Right lobe of liver (tissue), 6 donors: ENCODE measurements at regions not wholly inside any gene's neighbourhood (a gene's known extent, or its start where the extent isn't known, plus 50 kb on each side); places are given as distances from the start of the nearest gene placed in this dataset.

Experiments used
- ATAC-seq, 4 donors: fragments of 200-7000 bp; cut with Tn5 transposase; one replicate each; pipeline ENCODE4 v1.9.1; 2020; ENCODE audit warnings: mild to moderate bottlenecking in 4 of 4, moderate library complexity in 4 of 4
- DNase-seq, 3 donors: peaks; one replicate each; pipeline ENCODE4 v3.0.0-alpha.2; 2020
- H3K27ac ChIP-seq, 3 donors: fragments of 200-600 bp; one replicate each; pipeline ENCODE4 v1.8.0; 2022
- H3K27me3 ChIP-seq, 2 donors: fragments of 200-600 bp; one replicate each; pipeline ENCODE4 v1.8.0; 2022
- H3K36me3 ChIP-seq, 4 donors: fragments of 200-600 bp; sonication (generic) in 1 of 4; one replicate each; pipeline versions ENCODE4 v1.5.1 to v1.8.0; 2017 to 2022; ENCODE audit warnings: control low read depth in 1 of 4
- H3K4me1 ChIP-seq, 4 donors: fragments of 200-600 bp; sonication (generic) in 1 of 4; one replicate each; pipeline versions ENCODE4 v1.5.1 to v1.8.0; 2017 to 2022; ENCODE audit warnings: control low read depth in 1 of 4
- H3K4me3 ChIP-seq, 3 donors: fragments of 200-600 bp; one replicate each; pipeline ENCODE4 v1.8.0; 2022
- H3K9me3 ChIP-seq, 4 donors: fragments of 200-600 bp; sonication (generic) in 1 of 4; one replicate each; pipeline versions ENCODE4 v1.5.1 to v1.8.0; 2017 to 2022; ENCODE audit warnings: control low read depth in 1 of 4
- CTCF ChIP-seq, 4 donors: fragments of 200-600 bp in 3 of 4; fragments of 450-650 bp in 1 of 4; IDR thresholded peaks; one replicate each; pipeline versions ENCODE4 v1.5.1 to v1.8.0; 2016 to 2022; ENCODE audit warnings: antibody characterized with exemption in 4 of 4, mild to moderate bottlenecking in 2 of 4
- POLR2A ChIP-seq: fragments of 450-650 bp; IDR thresholded peaks from one replicate; pipeline ENCODE4 v1.6.1; 2017; ENCODE audit warnings: antibody characterized with exemption, mild to moderate bottlenecking
- WGBS: methylation state at CpG from one replicate; pipeline ENCODE4 v1.1.6; 2018; ENCODE audit warnings: low coverage, low lambda C conversion rate; ENCODE audit not compliant: insufficient coverage; ENCODE audit errors: missing lambda C conversion rate; 5-methylcytosine and 5-hydroxymethylcytosine counted together
- intact Hi-C, 2 donors: fragments of 100-400 bp; cut with DNase I; formaldehyde crosslinking; loops; one replicate each; pipeline versions ENCODE4 v1.11.2 to v1.14.1; 2022
- donor health status: DM: no; HTN: yes; CAD: no.
- donor health status: DM: no; HTN: no; CAD: no.
- donor health status: DM: no; HTN: no; CAD: no.
- donor health status: DM: no; HTN: yes; CAD: no.
- donor health status: DM: no; HTN: yes; CAD: no.

GRCh38 chr6:130603391-130603790 lies 223.8 kb upstream of the SMLR1 start:
- no peak for ATAC-seq
- 84% methylated on average over 3 of the region's 3 CpGs for WGBS

DNA sequence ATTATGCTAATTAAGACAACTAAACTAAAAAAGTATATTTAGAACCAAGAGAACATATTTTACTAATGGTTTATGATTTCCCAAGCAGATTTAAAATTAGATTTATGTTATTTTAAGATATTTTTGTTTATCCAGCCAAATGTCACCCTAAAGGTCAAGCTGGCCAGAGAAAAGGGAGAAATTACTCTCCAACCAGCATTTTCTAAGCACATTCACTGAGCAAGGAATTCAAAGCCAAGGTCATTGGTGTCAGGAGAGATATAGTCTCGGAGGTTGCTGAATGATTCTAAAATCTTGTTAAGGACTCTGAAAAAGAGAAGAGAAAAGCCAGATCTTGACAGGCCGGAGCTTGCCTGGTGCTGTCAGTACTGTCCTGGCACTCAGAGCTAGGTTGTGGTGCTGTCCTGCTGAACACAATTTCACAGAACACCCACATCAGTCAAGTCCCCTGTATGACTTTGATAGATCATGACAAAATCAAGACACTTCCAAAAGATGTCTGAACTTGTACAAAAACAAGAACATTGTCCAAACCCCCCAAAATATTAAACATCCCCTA lies 222.3 kb upstream of the SMLR1 start:
- DNase-seq, result no peak
- no peak for ATAC-seq
- 55% methylated on average over 2 of the region's 2 CpGs for WGBS
- Histone ChIP-seq H3K27me3 (no peaks in the 10 kb centered on the region), H3K4me3 (no peak overlapping the region), H3K4me1 (no peaks in the 10 kb centered on the region), H3K36me3 (no peaks in the 10 kb centered on the region), H3K9me3 (no peaks in the 10 kb centered on the region), H3K27ac (no peak overlapping the region)
- intact Hi-C loops, result no loop called here
- no peak for TF ChIP-seq POLR2A
- TF ChIP-seq CTCF (IDR thresholded peaks at IDR 0.05), result no peak

More at GRCh38 chr6:130603391-130603790, 223.8 kb upstream of the SMLR1 start:
- no peak overlapping the region for H3K27ac ChIP-seq
- H3K9me3 ChIP-seq, result no peaks in the 10 kb centered on the region
- no peak overlapping the region for H3K4me3 ChIP-seq
- DNase-seq, result no peak
- TF ChIP-seq CTCF (IDR thresholded peaks at IDR 0.05), result no peak
- TF ChIP-seq POLR2A, result no peak
- no peaks in the 10 kb centered on the region for H3K36me3 ChIP-seq
- no peaks in the 10 kb centered on the region for H3K27me3 ChIP-seq
- H3K4me1 ChIP-seq, result no peaks in the 10 kb centered on the region
- intact Hi-C loops, result no loop called here

GRCh38 chr6:130610303-130610702 lies 216.9 kb upstream of the SMLR1 start:
- no peak for ATAC-seq
- no peaks in the 10 kb centered on the region for H3K36me3 ChIP-seq
- H3K27me3 ChIP-seq, result no peaks in the 10 kb centered on the region
- intact Hi-C loops, result no loop called here
- no peak overlapping the region for H3K27ac ChIP-seq
- H3K4me1 ChIP-seq, result no peaks in the 10 kb centered on the region
- DNase-seq, result no peak
- H3K4me3 ChIP-seq, result no peak overlapping the region
- 43% methylated on average over 2 of the region's 2 CpGs for WGBS
- H3K9me3 ChIP-seq, result no peaks in the 10 kb centered on the region
- TF ChIP-seq POLR2A (no peak), CTCF (IDR thresholded peaks at IDR 0.05) (no peak)

GRCh38 chr6:130611366-130611765 lies 215.8 kb upstream of the SMLR1 start:
- Histone ChIP-seq H3K9me3 (no peaks in the 10 kb centered on the region), H3K27me3 (no peaks in the 10 kb centered on the region), H3K4me3 (no peak overlapping the region), H3K4me1 (no peaks in the 10 kb centered on the region), H3K36me3 (no peaks in the 10 kb centered on the region), H3K27ac (no peak overlapping the region)
- intact Hi-C loops, result no loop called here
- 59% methylated on average over 4 of the region's 7 CpGs for WGBS
- no peak for TF ChIP-seq CTCF (IDR thresholded peaks at IDR 0.05)
- no peak for TF ChIP-seq POLR2A
- ATAC-seq (no peak), DNase-seq (no peak)

DNA sequence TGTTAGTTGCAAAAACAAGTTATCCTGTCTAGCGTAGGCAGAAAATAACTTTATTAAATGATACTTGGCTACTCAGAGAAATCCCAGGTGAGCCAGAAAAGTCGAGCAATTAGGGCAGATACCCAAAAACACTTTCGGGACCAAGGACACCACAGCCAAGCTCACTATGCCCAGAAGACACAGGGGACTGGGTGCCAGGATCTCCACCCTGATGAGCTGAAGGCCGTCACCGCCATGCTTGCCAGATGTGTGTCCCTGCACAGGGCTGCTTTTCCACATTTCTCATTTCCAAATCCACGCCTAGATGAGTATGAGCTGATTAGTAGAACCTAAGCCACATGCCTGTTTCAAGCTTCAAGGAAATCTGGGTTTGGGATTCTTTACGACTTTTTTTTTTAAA lies 214.0 kb upstream of the SMLR1 start:
- Histone ChIP-seq H3K9me3 (no peaks in the 10 kb centered on the region), H3K27ac (no peak overlapping the region), H3K4me1 (no peaks in the 10 kb centered on the region), H3K36me3 (no peaks in the 10 kb centered on the region), H3K27me3 (no peaks in the 10 kb centered on the region), H3K4me3 (no peak overlapping the region)
- ATAC-seq, result no peak
- DNase-seq, result no peak
- intact Hi-C loops, result no loop called here
- 78% methylated on average over 7 of the region's 7 CpGs for whole genome bisulfite sequencing
- no peak for TF ChIP-seq CTCF (IDR thresholded peaks at IDR 0.05)
- TF ChIP-seq POLR2A, result no peak
